ENCODE measurements at regions not wholly inside any gene's neighbourhood (a gene's known extent, or its start where the extent isn't known, plus 50 kb on each side); places are given as distances from the start of the nearest gene placed in this dataset.

GRCh38 chr14:55801121-55801520 is 221.1 kb downstream of the KTN1 start:
- no peak for DNase-seq (ENCODE audit: extremely low read depth, low read depth)
- TF ChIP-seq, protein P1, sequence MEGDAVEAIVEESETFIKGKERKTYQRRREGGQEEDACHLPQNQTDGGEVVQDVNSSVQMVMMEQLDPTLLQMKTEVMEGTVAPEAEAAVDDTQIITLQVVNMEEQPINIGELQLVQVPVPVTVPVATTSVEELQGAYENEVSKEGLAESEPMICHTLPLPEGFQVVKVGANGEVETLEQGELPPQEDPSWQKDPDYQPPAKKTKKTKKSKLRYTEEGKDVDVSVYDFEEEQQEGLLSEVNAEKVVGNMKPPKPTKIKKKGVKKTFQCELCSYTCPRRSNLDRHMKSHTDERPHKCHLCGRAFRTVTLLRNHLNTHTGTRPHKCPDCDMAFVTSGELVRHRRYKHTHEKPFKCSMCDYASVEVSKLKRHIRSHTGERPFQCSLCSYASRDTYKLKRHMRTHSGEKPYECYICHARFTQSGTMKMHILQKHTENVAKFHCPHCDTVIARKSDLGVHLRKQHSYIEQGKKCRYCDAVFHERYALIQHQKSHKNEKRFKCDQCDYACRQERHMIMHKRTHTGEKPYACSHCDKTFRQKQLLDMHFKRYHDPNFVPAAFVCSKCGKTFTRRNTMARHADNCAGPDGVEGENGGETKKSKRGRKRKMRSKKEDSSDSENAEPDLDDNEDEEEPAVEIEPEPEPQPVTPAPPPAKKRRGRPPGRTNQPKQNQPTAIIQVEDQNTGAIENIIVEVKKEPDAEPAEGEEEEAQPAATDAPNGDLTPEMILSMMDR (IDR thresholded peaks at IDR 0.05; ENCODE audit: low read depth, low read length, missing control alignments) = no peak
- no peak overlapping the region for H3K4me3 ChIP-seq (replicated peaks; ENCODE audit: low read depth, low read length)

DNA sequence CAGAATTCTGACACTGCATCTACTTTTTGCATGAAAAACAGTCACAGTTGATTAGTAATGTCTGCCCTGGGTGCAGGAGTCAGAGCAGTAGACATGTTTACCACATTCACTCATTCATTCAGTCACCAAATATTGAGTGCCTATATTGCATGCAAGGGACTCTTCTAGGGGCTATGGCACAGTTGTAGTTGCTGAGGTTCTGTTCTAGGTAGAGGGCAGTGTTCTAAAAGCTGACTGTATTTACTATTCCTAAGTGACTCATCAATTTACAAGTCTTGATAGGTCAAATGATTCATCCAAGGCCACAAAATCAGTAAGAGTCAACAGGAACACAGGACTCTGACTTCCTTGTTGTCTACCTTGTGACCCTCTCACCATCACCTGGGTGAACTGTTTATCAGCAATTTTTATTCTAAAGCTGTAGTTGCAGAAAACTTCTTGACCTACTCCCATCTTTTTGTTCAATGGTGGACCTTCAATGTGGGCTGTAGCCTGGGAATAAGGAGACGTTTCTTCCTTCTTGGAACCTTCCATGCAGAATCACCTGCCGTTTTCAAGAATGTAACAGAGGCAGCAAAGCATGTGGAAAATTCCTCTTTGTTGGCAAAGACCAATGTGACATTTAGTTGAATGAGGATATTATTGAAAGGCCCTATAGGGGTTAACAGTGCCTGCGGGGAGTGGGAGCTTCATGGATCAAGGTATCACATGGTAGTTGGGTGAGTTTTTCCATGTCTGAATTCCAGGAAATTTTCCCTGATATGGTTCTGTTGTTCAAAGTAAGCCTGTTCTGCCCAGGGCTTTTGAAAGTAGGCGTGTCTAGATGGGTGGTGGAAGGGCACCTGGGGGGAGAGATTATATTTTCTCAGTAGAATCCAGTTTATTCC is 223.2 kb downstream of the KTN1 start:
- DNase-seq (ENCODE audit: extremely low read depth, low read depth) = no peak
- TF ChIP-seq, protein P1 (IDR thresholded peaks at IDR 0.05; ENCODE audit: low read depth, low read length, missing control alignments) = peak; percentile 17
- H3K4me3 ChIP-seq (replicated peaks; ENCODE audit: low read depth, low read length) = no peak overlapping the region

DNA sequence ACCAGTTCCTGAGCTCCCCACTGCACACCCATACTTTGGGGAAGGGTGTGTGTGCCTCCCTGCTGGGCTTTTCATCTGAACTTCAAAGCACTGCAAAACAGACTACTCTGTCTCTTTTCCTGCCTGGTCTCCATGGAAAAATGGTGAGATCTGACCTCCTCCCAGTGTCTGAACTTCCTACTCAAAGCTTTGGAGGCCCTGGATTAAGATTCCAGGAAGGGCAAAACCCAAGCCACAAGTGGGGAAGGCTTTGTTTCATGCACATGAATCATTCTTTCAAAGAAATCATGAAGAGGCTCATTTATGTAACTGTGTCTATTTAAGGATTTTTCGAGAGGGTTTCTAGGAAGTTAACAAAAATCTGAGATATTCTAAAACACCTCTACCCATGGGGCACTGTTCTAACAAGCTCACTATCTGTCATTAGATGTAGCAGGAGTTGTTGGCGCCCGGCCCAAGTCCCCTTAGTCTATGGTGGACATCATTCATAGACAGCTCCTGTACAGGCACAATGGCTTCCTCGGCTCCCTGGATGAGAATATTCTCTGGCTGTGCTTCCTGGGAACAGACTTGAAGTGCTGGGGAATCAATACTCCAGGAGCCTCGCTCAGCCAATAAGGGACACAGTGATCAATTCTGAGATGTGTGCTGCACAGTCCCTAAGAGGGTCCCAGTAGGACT is 224.0 kb downstream of the KTN1 start:
- no peak overlapping the region for H3K4me3 ChIP-seq (replicated peaks; ENCODE audit: low read depth, low read length)
- TF ChIP-seq, protein P1 (IDR thresholded peaks at IDR 0.05; ENCODE audit: low read depth, low read length, missing control alignments) = no peak

DNA sequence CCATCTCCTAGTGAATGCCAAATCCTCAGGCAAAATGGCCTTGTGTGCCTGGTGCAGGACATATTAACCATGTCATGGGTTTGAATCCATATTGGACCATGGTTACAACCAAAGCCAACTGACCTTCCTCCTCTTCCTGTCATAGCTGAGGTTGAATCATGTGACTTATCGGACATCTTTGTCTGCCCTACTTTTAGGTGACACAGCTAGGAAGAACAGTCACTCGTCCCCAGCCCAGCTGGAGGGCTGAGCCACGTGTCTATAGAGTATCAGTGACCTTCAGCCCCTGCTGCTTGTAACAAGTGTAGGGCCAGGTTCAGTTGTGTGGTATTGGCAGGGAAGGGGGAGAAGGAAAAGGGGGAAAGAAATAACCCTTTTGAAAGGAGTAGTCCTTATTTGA is 225.2 kb downstream of the KTN1 start:
- DNase-seq (ENCODE audit: extremely low read depth, low read depth) = no peak
- TF ChIP-seq, protein P1 (IDR thresholded peaks at IDR 0.05; ENCODE audit: low read depth, low read length, missing control alignments) = no peak
- H3K4me3 ChIP-seq (replicated peaks; ENCODE audit: low read depth, low read length) = no peak overlapping the region

More for the DNA sequence above, 224.0 kb downstream of the KTN1 start:
- no peak for DNase-seq (ENCODE audit: extremely low read depth, low read depth)

DNA sequence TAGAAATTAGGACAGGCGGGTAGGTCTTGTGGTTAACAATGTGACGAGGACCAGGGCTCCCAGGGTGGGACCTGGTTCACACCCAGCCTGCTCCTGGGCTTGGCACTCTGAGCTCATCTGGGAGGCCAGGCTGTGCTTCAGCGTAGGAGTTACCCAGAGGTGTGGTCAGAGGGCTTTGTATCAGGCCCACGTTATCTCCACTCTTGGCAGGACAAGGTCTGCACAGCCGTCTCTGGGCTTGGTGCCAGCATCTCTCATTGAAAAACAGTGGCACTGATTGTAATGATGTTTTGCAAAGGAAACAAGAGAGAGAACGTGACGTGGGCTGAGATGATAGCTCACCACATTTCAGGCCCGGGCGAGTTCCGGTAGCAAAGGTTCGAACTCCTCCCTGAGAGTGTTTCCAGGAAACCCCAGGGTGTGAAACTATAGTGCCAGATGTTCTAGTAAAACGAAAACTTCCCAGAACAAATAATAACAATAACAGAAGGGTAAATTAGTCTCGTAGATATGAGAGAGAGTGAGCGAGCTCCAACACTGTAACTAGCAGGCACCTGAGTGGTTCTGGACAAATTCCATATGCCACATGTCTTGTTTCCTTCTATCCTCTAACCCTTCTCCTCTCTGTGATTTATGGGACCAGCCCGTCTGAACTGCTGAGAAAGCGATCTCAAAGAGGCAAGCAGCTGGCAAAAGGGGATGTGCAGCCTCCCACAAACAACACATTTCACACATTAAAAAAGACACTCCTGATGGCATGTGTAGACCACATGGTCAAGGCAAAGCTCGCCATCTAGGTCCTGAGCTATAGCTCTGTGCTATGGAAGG is 227.3 kb downstream of the KTN1 start:
- TF ChIP-seq, protein P1 (IDR thresholded peaks at IDR 0.05; ENCODE audit: low read depth, low read length, missing control alignments) = no peak
- H3K4me3 ChIP-seq (replicated peaks; ENCODE audit: low read depth, low read length) = no peak overlapping the region
- DNase-seq (ENCODE audit: extremely low read depth, low read depth) = peak; percentile 47

DNA sequence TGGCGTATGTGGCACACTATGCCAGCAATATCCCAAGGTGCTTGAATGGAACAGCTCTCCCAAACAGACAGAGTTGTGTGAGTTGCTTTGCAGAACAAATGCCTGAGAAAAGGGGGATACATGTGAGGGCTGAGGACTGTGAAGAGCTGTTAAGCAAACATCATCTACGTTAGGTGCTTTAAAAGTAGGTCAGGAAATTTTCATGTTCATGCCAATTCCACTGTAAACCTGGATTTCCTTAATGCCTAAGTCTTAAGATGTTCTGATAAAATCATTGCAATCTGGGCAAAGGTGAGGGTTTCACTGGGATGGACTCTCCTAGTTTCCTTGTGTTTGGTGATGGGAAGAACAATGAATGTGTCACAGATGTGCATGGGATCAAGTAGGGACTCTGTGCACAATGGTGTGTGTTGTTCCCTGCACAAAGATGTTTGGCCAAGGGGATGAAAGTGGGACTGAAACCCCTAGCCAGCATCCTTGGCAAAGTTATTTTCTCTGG is 227.9 kb downstream of the KTN1 start:
- DNase-seq (ENCODE audit: extremely low read depth, low read depth) = no peak
- TF ChIP-seq, protein P1 (IDR thresholded peaks at IDR 0.05; ENCODE audit: low read depth, low read length, missing control alignments) = no peak
- no peak overlapping the region for H3K4me3 ChIP-seq (replicated peaks; ENCODE audit: low read depth, low read length)

Data from HFF-Myc (cell line).